Adrenal gland (tissue), 5 donors: ENCODE measurements at regions not wholly inside any gene's neighbourhood (a gene's known extent, or its start where the extent isn't known, plus 50 kb on each side); places are given as distances from the start of the nearest gene placed in this dataset.

ENCODE experiments used
- CTCF ChIP-seq, 6 experiments: fragments of 450-650 bp in 4 of 6; fragments of 200-600 bp in 2 of 6; sonication (generic) in 1 of 6; IDR thresholded peaks; 1 replicate in 5 of 6; 2 replicates in 1 of 6; pipeline versions ENCODE4 v1.5.1 to v1.8.0; 2016 to 2021; ENCODE audit warnings: antibody characterized with exemption in 6 of 6, mild to moderate bottlenecking in 2 of 6, moderate library complexity in 1 of 6
- POLR2A ChIP-seq, 2 donors: fragments of 450-650 bp; IDR thresholded peaks; one replicate each; pipeline ENCODE4 v1.6.1; 2017; ENCODE audit warnings: antibody characterized with exemption in 2 of 2, mild to moderate bottlenecking in 2 of 2, moderate library complexity in 1 of 2
- donor health status: DM: no; HTN: no; CAD: no.

GRCh38 chr1:21379571-21379970 lies 60.4 kb upstream of the NBPF3 start:
- TF ChIP-seq CTCF (IDR thresholded peaks at IDR 0.05) (no peak), POLR2A (IDR thresholded peaks at IDR 0.05) (no peak)
